MM.1S (cell line): ENCODE measurements at regions not wholly inside any gene's neighbourhood (a gene's known extent, or its start where the extent isn't known, plus 50 kb on each side); places are given as distances from the start of the nearest gene placed in this dataset.
A peak's percentile ranks its signal among the peaks of the same experiment; 100 is the strongest.
"Not testable (repeated sequence)": the region's sequence is repeated elsewhere in the genome, so short reads cannot be mapped to it uniquely, and the experiment has no call there.

Experiments
- DNase-seq: peaks from one replicate; pipeline ENCODE4 v3.0.0-alpha.2; 2015
- H2AFZ ChIP-seq: fragments of 300-600 bp; sonication (generic); 2 replicates; pipeline ENCODE4 v1.6.0; 2016; ENCODE audit warnings: antibody characterized with exemption, low read length
- H3F3A ChIP-seq: fragments of 300-600 bp; sonication (generic); 2 replicates; pipeline ENCODE4 v1.6.1; 2016; ENCODE audit warnings: mild to moderate bottlenecking, antibody characterized with exemption, low read length, moderate library complexity, mixed read lengths; ENCODE audit not compliant: insufficient read depth
- H3K27ac ChIP-seq: fragments of 300-600 bp; sonication (generic); 2 replicates; pipeline ENCODE4 v1.5.1; 2016; ENCODE audit warnings: mild to moderate bottlenecking, low read length
- H3K27me3 ChIP-seq: fragments of 300-600 bp; sonication (generic); replicated peaks from 2 replicates; pipeline ENCODE4 v1.6.0; 2016; ENCODE audit warnings: low read length; ENCODE audit not compliant: insufficient read depth
- H3K36me3 ChIP-seq: fragments of 300-600 bp; sonication (generic); replicated peaks from 2 replicates; pipeline ENCODE4 v1.6.1; 2016; ENCODE audit warnings: mild to moderate bottlenecking, low read length, mixed read lengths; ENCODE audit not compliant: insufficient read depth
- H3K4me1 ChIP-seq: fragments of 300-600 bp; sonication (generic); 2 replicates; pipeline ENCODE4 v1.6.1; 2016; ENCODE audit warnings: low read length, mixed read lengths
- H3K4me2 ChIP-seq: fragments of 300-600 bp; sonication (generic); 2 replicates; pipeline ENCODE4 v1.6.0; 2016; ENCODE audit warnings: low read depth, low read length
- H3K4me3 ChIP-seq: fragments of 300-600 bp; sonication (generic); 2 replicates; pipeline ENCODE4 v1.5.1; 2016; ENCODE audit warnings: low read length, mixed read lengths
- H3K79me2 ChIP-seq: fragments of 300-600 bp; sonication (generic); 2 replicates; pipeline ENCODE4 v1.6.1; 2016; ENCODE audit warnings: mixed run types, low read length, mixed read lengths
- H3K9ac ChIP-seq: fragments of 300-600 bp; sonication (generic); 2 replicates; pipeline ENCODE4 v1.6.1; 2016; ENCODE audit warnings: low read length, mixed read lengths
- H3K9me2 ChIP-seq: fragments of 300-600 bp; sonication (generic); replicated peaks from 2 replicates; pipeline ENCODE4 v1.6.1; 2016; ENCODE audit warnings: mild to moderate bottlenecking, low read length, mixed read lengths; ENCODE audit not compliant: insufficient read depth
- H3K9me3 ChIP-seq: fragments of 300-600 bp; sonication (generic); replicated peaks from 2 replicates; pipeline ENCODE4 v1.6.1; 2016; ENCODE audit warnings: mild to moderate bottlenecking, low read length, mixed read lengths; ENCODE audit not compliant: insufficient read depth
- H4K20me1 ChIP-seq: fragments of 300-600 bp; sonication (generic); 2 replicates; pipeline ENCODE4 v1.6.1; 2016; ENCODE audit warnings: mild to moderate bottlenecking, low read length, moderate library complexity, mixed read lengths; ENCODE audit not compliant: insufficient read depth
- CTCF ChIP-seq: fragments of 300-600 bp; sonication (generic); IDR thresholded peaks from 2 replicates; pipeline ENCODE4 v1.5.1; 2016; ENCODE audit warnings: antibody characterized with exemption, low read length, mixed read lengths
- EZH2 ChIP-seq: fragments of 300-600 bp; sonication (generic); optimal IDR thresholded peaks from 2 replicates; pipeline ENCODE3; 2017; ENCODE audit warnings: low read depth, mild to moderate bottlenecking, antibody characterized with exemption, low read length, mixed read lengths
- EZH2phosphoT487 ChIP-seq: fragments of 300-600 bp; sonication (generic); IDR thresholded peaks from 2 replicates; pipeline ENCODE4 v1.6.1; 2018; ENCODE audit warnings: antibody characterized with exemption, low read length

GRCh38 chr4:58303456-58303855 is 1193.3 kb upstream of the IGFBP7 start:
- no peak overlapping the region for H3K4me2 ChIP-seq

GRCh38 chr4:58301376-58301999 is 1191.3 kb upstream of the IGFBP7 start:
- no peak overlapping the region for H3K27ac ChIP-seq
- no peak for DNase-seq
- H3F3A ChIP-seq: no peaks in the 10 kb centered on the region
- H3K79me2 ChIP-seq: no peaks in the 10 kb centered on the region
- no peaks in the 10 kb centered on the region for H3K9me3 ChIP-seq
- TF ChIP-seq CTCF (no peak), EZH2 (no peak), EZH2phosphoT487 (no peak)
- H3K9me2 ChIP-seq: no peaks in the 10 kb centered on the region
- H3K9ac ChIP-seq: no peak overlapping the region
- H4K20me1 ChIP-seq: no peaks in the 10 kb centered on the region
- H3K4me3 ChIP-seq: no peak overlapping the region
- H2AFZ ChIP-seq: no peak overlapping the region
- no peaks in the 10 kb centered on the region for H3K36me3 ChIP-seq
- H3K27me3 ChIP-seq: no peaks in the 10 kb centered on the region
- no peak overlapping the region for H3K4me2 ChIP-seq
- no peaks in the 10 kb centered on the region for H3K4me1 ChIP-seq

More at GRCh38 chr4:58303456-58303855, 1193.3 kb upstream of the IGFBP7 start:
- Histone ChIP-seq H3K9me2 (no peaks in the 10 kb centered on the region), H3K9ac (no peak overlapping the region), H3K27ac (no peak overlapping the region), H3K79me2 (no peaks in the 10 kb centered on the region), H4K20me1 (no peaks in the 10 kb centered on the region), H3F3A (no peaks in the 10 kb centered on the region), H3K9me3 (no peaks in the 10 kb centered on the region), H3K36me3 (no peaks in the 10 kb centered on the region), H2AFZ (no peak overlapping the region), H3K27me3 (no peaks in the 10 kb centered on the region), H3K4me1 (no peaks in the 10 kb centered on the region), H3K4me3 (no peak overlapping the region)
- no peak for DNase-seq
- TF ChIP-seq EZH2phosphoT487: no peak
- no peak for TF ChIP-seq EZH2
- TF ChIP-seq CTCF: no peak

- Histone ChIP-seq H3K27ac (no peak overlapping the region), H3K79me2 (no peaks in the 10 kb centered on the region), H2AFZ (no peak overlapping the region), H3K4me3 (no peak overlapping the region), H3K9me3 (0 out of 2 replicates have a peak, but pooled peaks cover 3% of the 10 kb centered on the region), H3K4me2 (no peak overlapping the region), H4K20me1 (no peaks in the 10 kb centered on the region), H3K4me1 (peaks cover 3% of the 10 kb centered on the region; the same call in 1 of the 2 replicates), H3K27me3 (no peaks in the 10 kb centered on the region), H3K36me3 (no peaks in the 10 kb centered on the region), H3K9me2 (no peaks in the 10 kb centered on the region), H3K9ac (no peak overlapping the region), H3F3A (no peaks in the 10 kb centered on the region)
- TF ChIP-seq EZH2 (no peak), EZH2phosphoT487 (no peak), CTCF (no peak)
- no peak for DNase-seq
These were observed 1176.2 kb upstream of the IGFBP7 start for GRCh38 chr4:58286335-58286734.

GRCh38 chr4:58280928-58281327 is 1170.7 kb upstream of the IGFBP7 start:
- not testable (repeated sequence) for H4K20me1 ChIP-seq, H3K9ac ChIP-seq, H3F3A ChIP-seq, H3K9me3 ChIP-seq, H3K36me3 ChIP-seq, H3K9me2 ChIP-seq, H3K4me3 ChIP-seq, H3K27me3 ChIP-seq, H3K79me2 ChIP-seq
- DNase-seq: peak; percentile 61
- H3K4me1 ChIP-seq: peaks cover 12% of the 10 kb centered on the region; the same call in 1 of the 2 replicates
- peak overlapping the region; percentile 9; the same call in 1 of the 2 replicates for H2AFZ ChIP-seq
- H3K4me2 ChIP-seq: peak overlapping the region; percentile 32; the same call in 1 of the 2 replicates
- peak overlapping the region; percentile 43; the same call in 1 of the 2 replicates for H3K27ac ChIP-seq
